H1 (cell line): ENCODE measurements at regions not wholly inside any gene's neighbourhood (a gene's known extent, or its start where the extent isn't known, plus 50 kb on each side); places are given as distances from the start of the nearest gene placed in this dataset.

ENCODE experiments used
- BCL11A ChIP-seq, 2 experiments: IDR thresholded peaks; one replicate each; pipeline ENCODE4 v1.6.1; 2011; ENCODE audit warnings: low read depth in 2 of 2, low read length in 2 of 2, mild to moderate bottlenecking in 2 of 2
- FOSL1 ChIP-seq: IDR thresholded peaks from 2 replicates; pipeline ENCODE4 v1.6.1; 2011; ENCODE audit warnings: mild to moderate bottlenecking, low read depth, low read length, moderate library complexity; ENCODE audit not compliant: insufficient read depth
- PHF8 ChIP-seq: fragments of 200-600 bp; sonication (generic); conservative IDR thresholded peaks from 2 replicates; pipeline ENCODE4 v1.7.1; 2012; ENCODE audit warnings: low read depth, mild to moderate bottlenecking, inconsistent platforms, low read length, moderate library complexity
- RAD21 ChIP-seq, 2 experiments: IDR thresholded peaks in 1 of 2; conservative IDR thresholded peaks in 1 of 2; 2 replicates each; pipeline ENCODE4 v1.6.1; 2011; ENCODE audit warnings: low read depth in 2 of 2, low read length in 2 of 2, improper control_type of control experiment in 1 of 2, inconsistent platforms in 1 of 2, mild to moderate bottlenecking in 1 of 2, moderate library complexity in 1 of 2
- SP2 ChIP-seq: IDR thresholded peaks from 2 replicates; pipeline ENCODE4 v1.6.1; 2012; ENCODE audit warnings: mild to moderate bottlenecking, low read length, inconsistent platforms
- SP4 ChIP-seq: IDR thresholded peaks from 2 replicates; pipeline ENCODE4 v1.6.1; 2012; ENCODE audit warnings: low read length, inconsistent platforms
- TAF1 ChIP-seq: IDR thresholded peaks from 2 replicates; pipeline ENCODE4 v1.6.1; 2011; ENCODE audit warnings: mild to moderate bottlenecking, low read depth, low read length

- TF ChIP-seq RAD21 (IDR thresholded peaks at IDR 0.05 in 1 of 2, conservative IDR thresholded peaks at IDR 0.05 in 1 of 2; ENCODE audit: low read depth in 2 of 2, low read length in 2 of 2): no peak
- TF ChIP-seq TAF1: no peak
- no peak for TF ChIP-seq BCL11A (IDR thresholded peaks at IDR 0.05; ENCODE audit: low read depth in 2 of 2, low read length in 2 of 2)
- TF ChIP-seq SP2: no peak
- TF ChIP-seq PHF8: no peak
- no peak for TF ChIP-seq SP4
- TF ChIP-seq FOSL1: no peak
Observed at GRCh38 chr6:72476051-72476450, 145.8 kb upstream of the KCNQ5 start (continued).
